Keratinocyte (primary cell): ENCODE measurements at regions not wholly inside any gene's neighbourhood (a gene's known extent, or its start where the extent isn't known, plus 50 kb on each side); places are given as distances from the start of the nearest gene placed in this dataset.

ENCODE experiments used
- CTCF ChIP-seq, 3 experiments: IDR thresholded peaks in 1 of 3; conservative IDR thresholded peaks in 1 of 3; optimal IDR thresholded peaks in 1 of 3; 2 replicates in 2 of 3; 3 replicates in 1 of 3; pipeline versions ENCODE3 to v1.5.1; 2011; ENCODE audit warnings: low read length in 3 of 3, mild to moderate bottlenecking in 3 of 3, moderate library complexity in 2 of 3, control low read depth in 1 of 3, inconsistent platforms in 1 of 3; ENCODE audit not compliant: insufficient read depth in 2 of 3; ENCODE audit errors: extremely low read depth in 1 of 3
- EZH2 ChIP-seq: IDR thresholded peaks from one replicate; pipeline ENCODE4 v1.6.1; 2012; ENCODE audit warnings: inconsistent platforms, mild to moderate bottlenecking, low read length, moderate library complexity

GRCh38 chr15:20355256-20355868, 186.2 kb downstream of the GOLGA6L6 start:
- TF ChIP-seq CTCF (optimal IDR thresholded peaks at IDR 0.05 in 1 of 3, IDR thresholded peaks at IDR 0.05 in 1 of 3, conservative IDR thresholded peaks at IDR 0.05 in 1 of 3; ENCODE audit: extremely low read depth in 1 of 3, insufficient read depth in 2 of 3, low read length in 3 of 3): no peak
- TF ChIP-seq EZH2: no peak
